ENCODE measurements at regions not wholly inside any gene's neighbourhood (a gene's known extent, or its start where the extent isn't known, plus 50 kb on each side); places are given as distances from the start of the nearest gene placed in this dataset.

GRCh38 chr4:144304025-144304424 lies 163.5 kb upstream of the GYPA start:
- ATAC-seq, result no peak

- no peak for ATAC-seq
These were observed 170.0 kb upstream of the GYPA start for GRCh38 chr4:144310535-144310934.

- ATAC-seq, result peak; percentile 99
These were observed 172.9 kb upstream of the GYPA start for GRCh38 chr4:144313370-144313769.

GRCh38 chr4:144316869-144317268 lies 176.4 kb upstream of the GYPA start:
- no peak for ATAC-seq

GRCh38 chr4:144318797-144319196 lies 178.3 kb upstream of the GYPA start:
- no peak for ATAC-seq

GRCh38 chr4:144336633-144337032 lies 196.1 kb upstream of the GYPA start:
- no peak for ATAC-seq

- no peak for ATAC-seq
These were observed 197.6 kb upstream of the GYPA start for GRCh38 chr4:144338148-144338547.

GRCh38 chr4:144338834-144339233 lies 198.3 kb upstream of the GYPA start:
- ATAC-seq, result no peak

- no peak for ATAC-seq
These were observed 200.4 kb upstream of the GYPA start for GRCh38 chr4:144340931-144341330.

- ATAC-seq, result peak; percentile 36
These were observed 202.6 kb upstream of the GYPA start for GRCh38 chr4:144342949-144343760.

GRCh38 chr4:144347121-144347520 lies 206.6 kb upstream of the GYPA start:
- ATAC-seq, result no peak

GRCh38 chr4:144350706-144351105 lies 210.2 kb upstream of the GYPA start:
- no peak for ATAC-seq

GRCh38 chr4:144351306-144351705 lies 210.8 kb upstream of the GYPA start:
- no peak for ATAC-seq

GRCh38 chr4:144353292-144353691 lies 212.8 kb upstream of the GYPA start:
- ATAC-seq, result peak; percentile 71

- ATAC-seq, result peak; percentile 59
These were observed 215.6 kb upstream of the GYPA start for GRCh38 chr4:144355811-144356757.

- ATAC-seq, result no peak
These were observed 216.4 kb upstream of the GYPA start for GRCh38 chr4:144356941-144357381.

GRCh38 chr4:144357975-144358374 lies 217.5 kb upstream of the GYPA start:
- no peak for ATAC-seq

GRCh38 chr4:144360146-144360793 lies 219.8 kb upstream of the GYPA start:
- ATAC-seq, result no peak

GRCh38 chr4:144362366-144362765 lies 221.8 kb upstream of the GYPA start:
- ATAC-seq, result no peak

- ATAC-seq, result no peak
These were observed 223.4 kb upstream of the GYPA start for GRCh38 chr4:144363890-144364289.

- ATAC-seq, result no peak
These were observed 225.9 kb upstream of the GYPA start for GRCh38 chr4:144366425-144366824.

GRCh38 chr4:144371485-144371884 lies 231.0 kb upstream of the GYPA start:
- ATAC-seq, result no peak

GRCh38 chr4:144374065-144374464 lies 233.5 kb upstream of the GYPA start:
- ATAC-seq, result no peak

Data from esophagus mucosa (tissue), 1 donor.